ENCODE measurements at regions not wholly inside any gene's neighbourhood (a gene's known extent, or its start where the extent isn't known, plus 50 kb on each side); places are given as distances from the start of the nearest gene placed in this dataset.

DNA sequence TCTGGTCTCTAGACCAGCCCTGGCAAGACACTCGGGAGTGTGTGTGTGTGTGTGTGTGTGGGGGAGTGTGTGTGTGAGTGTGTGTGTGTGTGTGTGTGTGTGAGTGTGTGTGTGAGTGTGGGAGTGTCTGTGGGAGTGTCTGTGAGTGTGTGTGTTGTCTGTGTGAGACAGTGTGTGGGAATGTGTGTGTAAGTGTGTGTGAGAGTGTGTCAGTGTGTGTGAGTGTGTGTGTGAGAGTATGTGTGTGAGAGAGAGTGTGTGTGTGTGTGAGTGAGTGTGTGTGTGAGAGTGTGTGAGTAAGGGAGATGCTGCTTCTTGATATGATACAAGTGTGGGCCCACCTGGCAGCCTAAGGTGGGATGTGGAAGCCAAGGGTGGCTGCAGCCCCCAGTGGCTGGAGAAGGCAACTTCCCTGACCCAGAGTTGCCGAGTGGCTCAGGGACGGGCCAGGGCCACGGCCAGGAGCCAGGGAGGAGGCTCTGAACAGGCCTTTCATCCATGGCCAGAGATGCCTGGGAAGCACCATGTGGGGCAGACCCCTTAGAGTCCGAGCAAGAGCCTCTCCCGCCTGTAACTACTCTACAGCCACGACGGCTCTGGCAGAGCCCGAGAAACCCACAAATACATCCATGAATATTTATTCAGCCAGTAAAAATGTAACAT is 159.3 kb upstream of the MYCN start:
- TF ChIP-seq KLF9 (tag by site-specific recombination; IDR thresholded peaks at IDR 0.05; ENCODE audit: low read depth) (no peak), ZNF350 (tag by site-specific recombination; IDR thresholded peaks at IDR 0.05) (no peak), ZBTB7A (tag by site-specific recombination; IDR thresholded peaks at IDR 0.05; ENCODE audit: low read depth) (no peak), CTCF (tag by site-specific recombination; IDR thresholded peaks at IDR 0.05) (peak; percentile 43; the same call in 1 of the 2 replicates), BCL11B (tag by site-specific recombination; IDR thresholded peaks at IDR 0.05; ENCODE audit: low read depth) (no peak), ZNF660 (tag by site-specific recombination; IDR thresholded peaks at IDR 0.05) (no peak), ZBTB20 (tag by site-specific recombination; IDR thresholded peaks at IDR 0.05) (no peak), ZNF335 (tag by site-specific recombination; conservative IDR thresholded peaks at IDR 0.05) (no peak), ZNF580 (tag by site-specific recombination; IDR thresholded peaks at IDR 0.05) (no peak), MEIS1 (CRISPR knock-in tag; IDR thresholded peaks at IDR 0.05; ENCODE audit: borderline replicate concordance) (no peak)
- TF ChIP-seq, protein P1, sequence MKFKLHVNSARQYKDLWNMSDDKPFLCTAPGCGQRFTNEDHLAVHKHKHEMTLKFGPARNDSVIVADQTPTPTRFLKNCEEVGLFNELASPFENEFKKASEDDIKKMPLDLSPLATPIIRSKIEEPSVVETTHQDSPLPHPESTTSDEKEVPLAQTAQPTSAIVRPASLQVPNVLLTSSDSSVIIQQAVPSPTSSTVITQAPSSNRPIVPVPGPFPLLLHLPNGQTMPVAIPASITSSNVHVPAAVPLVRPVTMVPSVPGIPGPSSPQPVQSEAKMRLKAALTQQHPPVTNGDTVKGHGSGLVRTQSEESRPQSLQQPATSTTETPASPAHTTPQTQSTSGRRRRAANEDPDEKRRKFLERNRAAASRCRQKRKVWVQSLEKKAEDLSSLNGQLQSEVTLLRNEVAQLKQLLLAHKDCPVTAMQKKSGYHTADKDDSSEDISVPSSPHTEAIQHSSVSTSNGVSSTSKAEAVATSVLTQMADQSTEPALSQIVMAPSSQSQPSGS (tag by site-specific recombination; IDR thresholded peaks at IDR 0.05; ENCODE audit: low read depth), result no peak
